Bronchial epithelial cell (primary cell): ENCODE measurements at regions not wholly inside any gene's neighbourhood (a gene's known extent, or its start where the extent isn't known, plus 50 kb on each side); places are given as distances from the start of the nearest gene placed in this dataset.

ENCODE experiments used
- DNase-seq: peaks from one replicate; pipeline ENCODE4 v3.0.0-alpha.2; 2010; ENCODE audit warnings: low read depth
- FAIRE-seq: peaks from 2 replicates; lab custom pipeline; 2011; peaks lifted over from hg19 to GRCh38; lab: Jason Lieb, UNC
- H3K27me3 ChIP-seq: 2 replicates; pipeline ENCODE4 v1.5.1; 2011; ENCODE audit warnings: low read length; ENCODE audit not compliant: control insufficient read depth, insufficient read depth
- H3K36me3 ChIP-seq: 2 replicates; pipeline ENCODE4 v1.5.1; 2011; ENCODE audit warnings: low read length; ENCODE audit not compliant: control insufficient read depth, insufficient read depth
- H3K4me3 ChIP-seq: 2 replicates; pipeline ENCODE4 v1.5.1; 2011; ENCODE audit warnings: mild to moderate bottlenecking, low read depth, low read length, control low read depth
- CTCF ChIP-seq: IDR thresholded peaks from 2 replicates; pipeline ENCODE4 v1.5.1; 2011; ENCODE audit warnings: mild to moderate bottlenecking, moderate library complexity, low read length, control low read depth, inconsistent platforms; ENCODE audit not compliant: insufficient read depth, severe bottlenecking

DNA sequence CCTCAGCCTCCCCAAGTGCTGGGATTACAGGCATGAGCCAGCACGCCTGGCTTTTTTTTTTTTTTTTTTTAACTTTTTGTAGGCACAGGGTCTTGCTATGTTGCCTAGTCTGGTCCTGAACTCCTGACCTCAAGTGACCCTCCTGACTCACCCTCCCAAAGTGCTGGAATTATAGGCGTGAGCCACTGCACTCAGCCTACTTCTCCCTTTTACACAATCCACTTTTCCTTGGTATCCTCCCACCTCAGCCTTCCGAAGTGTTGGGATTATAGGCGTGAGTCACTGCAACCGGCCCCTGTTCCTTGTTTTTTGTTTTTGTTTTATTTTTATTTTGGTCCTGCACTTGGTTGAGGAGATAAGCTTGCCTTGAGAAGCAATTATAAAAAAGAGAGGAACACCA, 75.9 kb upstream of the KMT2C start:
- Histone ChIP-seq H3K36me3 (no peaks in the 10 kb centered on the region), H3K4me3 (no peak overlapping the region), H3K27me3 (no peaks in the 10 kb centered on the region)
- TF ChIP-seq CTCF = no peak
- FAIRE-seq (no peak), DNase-seq (no peak)

- H3K27me3 ChIP-seq = no peaks in the 10 kb centered on the region
- DNase-seq (no peak), FAIRE-seq (no peak)
- H3K4me3 ChIP-seq = no peak overlapping the region
- no peaks in the 10 kb centered on the region for H3K36me3 ChIP-seq
- TF ChIP-seq CTCF = no peak
Observed at GRCh38 chr7:152508701-152509100, 72.9 kb upstream of the KMT2C start.

- Histone ChIP-seq H3K4me3 (no peak overlapping the region), H3K36me3 (no peaks in the 10 kb centered on the region), H3K27me3 (no peaks in the 10 kb centered on the region)
- DNase-seq (no peak), FAIRE-seq (peak; percentile 23)
- no peak for TF ChIP-seq CTCF
Observed at GRCh38 chr7:152505606-152506005, 69.8 kb upstream of the KMT2C start.

DNA sequence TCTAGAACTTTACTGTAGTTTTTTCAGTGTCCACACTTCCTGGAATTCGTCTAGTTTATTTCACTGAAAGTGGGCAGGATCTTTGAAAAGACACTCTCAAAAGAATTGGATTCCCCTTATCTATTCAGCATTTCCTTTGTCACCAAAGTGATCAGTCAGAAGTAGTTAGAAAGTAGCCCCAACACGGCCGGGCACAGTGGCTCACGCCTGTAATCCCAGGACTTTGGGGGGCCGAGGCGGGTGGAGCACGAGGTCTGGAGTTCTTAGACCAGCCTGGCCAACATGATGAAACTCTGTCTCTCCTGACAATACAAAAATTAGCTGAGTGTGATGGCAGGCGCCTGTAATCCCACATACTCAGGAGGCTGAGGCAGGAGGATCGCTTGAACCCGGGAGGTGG, 69.0 kb upstream of the KMT2C start:
- Histone ChIP-seq H3K36me3 (no peaks in the 10 kb centered on the region), H3K27me3 (no peaks in the 10 kb centered on the region), H3K4me3 (no peak overlapping the region)
- DNase-seq (no peak), FAIRE-seq (no peak)
- TF ChIP-seq CTCF = no peak

DNA sequence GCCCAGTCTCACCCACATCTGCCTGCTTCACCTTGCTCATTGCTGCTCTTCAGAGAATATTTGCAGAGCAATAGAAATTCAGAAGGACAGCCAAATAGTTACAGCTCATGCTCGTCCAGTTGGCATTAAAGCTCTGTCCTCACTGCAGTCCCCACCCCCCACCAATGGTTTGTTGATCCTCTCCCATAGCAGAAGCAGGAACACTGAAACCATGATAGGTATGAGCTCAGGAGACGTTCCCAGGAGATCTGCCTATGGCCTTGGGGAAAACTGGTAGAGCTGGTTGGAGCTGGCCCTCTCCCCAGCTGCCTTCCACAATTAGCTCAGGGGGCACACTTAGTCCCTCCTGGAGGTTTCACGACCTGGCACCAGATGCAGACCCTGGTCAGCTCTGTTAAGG, 68.6 kb upstream of the KMT2C start:
- FAIRE-seq = no peak
- Histone ChIP-seq H3K27me3 (no peaks in the 10 kb centered on the region), H3K4me3 (no peak overlapping the region), H3K36me3 (no peaks in the 10 kb centered on the region)
- TF ChIP-seq CTCF = no peak
- no peak for DNase-seq
